ENCODE measurements at regions not wholly inside any gene's neighbourhood (a gene's known extent, or its start where the extent isn't known, plus 50 kb on each side); places are given as distances from the start of the nearest gene placed in this dataset.

GRCh38 chr20:57835588-57836455, 126.0 kb upstream of the PMEPA1 start:
- no peak overlapping the region for H2AFZ ChIP-seq (ENCODE audit: low read length)
- no peaks in the 10 kb centered on the region for H3K79me2 ChIP-seq (ENCODE audit: insufficient read depth, low read length)
- no peak overlapping the region for H3K4me2 ChIP-seq (ENCODE audit: low read length)
- H3K27ac ChIP-seq (ENCODE audit: low read depth, low read length, poor library complexity, severe bottlenecking) = no peak overlapping the region
- no peak overlapping the region for H3K9ac ChIP-seq (ENCODE audit: low read length)
- no peaks in the 10 kb centered on the region for H3K4me1 ChIP-seq (ENCODE audit: insufficient read depth, low read length, severe bottlenecking)
- H3K27me3 ChIP-seq (ENCODE audit: insufficient read depth, low read length) = peaks cover 4% of the 10 kb centered on the region; the same call in 1 of the 2 replicates
- no peak overlapping the region for H3K4me3 ChIP-seq (ENCODE audit: low read depth, low read length, poor library complexity, severe bottlenecking)
- no peaks in the 10 kb centered on the region for H3K36me3 ChIP-seq (ENCODE audit: insufficient read depth, low read length)
- TF ChIP-seq CTCF (IDR thresholded peaks at IDR 0.05; ENCODE audit: low read length) (no peak), EZH2 (IDR thresholded peaks at IDR 0.05; ENCODE audit: borderline replicate concordance, low read length) (no peak)
- no peaks in the 10 kb centered on the region for H4K20me1 ChIP-seq (ENCODE audit: insufficient read depth, low read length)
- no peaks in the 10 kb centered on the region for H3K9me3 ChIP-seq (ENCODE audit: low read length)
- H3K9me2 ChIP-seq (ENCODE audit: low read depth, low read length) = no peaks in the 10 kb centered on the region
- H3F3A ChIP-seq (ENCODE audit: insufficient read depth, low read length) = no peaks in the 10 kb centered on the region

GRCh38 chr20:57835074-57835452, 125.2 kb upstream of the PMEPA1 start:
- no peak overlapping the region for H3K4me2 ChIP-seq (ENCODE audit: low read length)

GRCh38 chr20:57834306-57835073, 124.7 kb upstream of the PMEPA1 start:
- no peak overlapping the region for H3K4me2 ChIP-seq (ENCODE audit: low read length)
- no peak overlapping the region for H2AFZ ChIP-seq (ENCODE audit: low read length)
- H4K20me1 ChIP-seq (ENCODE audit: insufficient read depth, low read length) = no peaks in the 10 kb centered on the region
- H3F3A ChIP-seq (ENCODE audit: insufficient read depth, low read length) = no peaks in the 10 kb centered on the region
- H3K9me2 ChIP-seq (ENCODE audit: low read depth, low read length) = no peaks in the 10 kb centered on the region
- no peaks in the 10 kb centered on the region for H3K36me3 ChIP-seq (ENCODE audit: insufficient read depth, low read length)
- TF ChIP-seq CTCF (IDR thresholded peaks at IDR 0.05; ENCODE audit: low read length) (no peak), EZH2 (IDR thresholded peaks at IDR 0.05; ENCODE audit: borderline replicate concordance, low read length) (no peak)
- no peak overlapping the region for H3K9ac ChIP-seq (ENCODE audit: low read length)
- H3K4me1 ChIP-seq (ENCODE audit: insufficient read depth, low read length, severe bottlenecking) = no peaks in the 10 kb centered on the region
- H3K79me2 ChIP-seq (ENCODE audit: insufficient read depth, low read length) = no peaks in the 10 kb centered on the region
- H3K27ac ChIP-seq (ENCODE audit: low read depth, low read length, poor library complexity, severe bottlenecking) = no peak overlapping the region
- no peaks in the 10 kb centered on the region for H3K9me3 ChIP-seq (ENCODE audit: low read length)
- H3K4me3 ChIP-seq (ENCODE audit: low read depth, low read length, poor library complexity, severe bottlenecking) = no peak overlapping the region
- peaks cover 4% of the 10 kb centered on the region; the same call in 1 of the 2 replicates for H3K27me3 ChIP-seq (ENCODE audit: insufficient read depth, low read length)

More at GRCh38 chr20:57835074-57835452, 125.2 kb upstream of the PMEPA1 start:
- no peaks in the 10 kb centered on the region for H3K79me2 ChIP-seq (ENCODE audit: insufficient read depth, low read length)
- H3K36me3 ChIP-seq (ENCODE audit: insufficient read depth, low read length) = no peaks in the 10 kb centered on the region
- no peak overlapping the region for H3K9ac ChIP-seq (ENCODE audit: low read length)
- H3K4me3 ChIP-seq (ENCODE audit: low read depth, low read length, poor library complexity, severe bottlenecking) = no peak overlapping the region
- no peaks in the 10 kb centered on the region for H4K20me1 ChIP-seq (ENCODE audit: insufficient read depth, low read length)
- no peaks in the 10 kb centered on the region for H3K9me3 ChIP-seq (ENCODE audit: low read length)
- H3K4me1 ChIP-seq (ENCODE audit: insufficient read depth, low read length, severe bottlenecking) = no peaks in the 10 kb centered on the region
- no peak for TF ChIP-seq EZH2 (IDR thresholded peaks at IDR 0.05; ENCODE audit: borderline replicate concordance, low read length)
- no peak for TF ChIP-seq CTCF (IDR thresholded peaks at IDR 0.05; ENCODE audit: low read length)
- no peaks in the 10 kb centered on the region for H3F3A ChIP-seq (ENCODE audit: insufficient read depth, low read length)
- H3K27ac ChIP-seq (ENCODE audit: low read depth, low read length, poor library complexity, severe bottlenecking) = no peak overlapping the region
- H2AFZ ChIP-seq (ENCODE audit: low read length) = no peak overlapping the region
- H3K9me2 ChIP-seq (ENCODE audit: low read depth, low read length) = no peaks in the 10 kb centered on the region
- peaks cover 4% of the 10 kb centered on the region; the same call in 1 of the 2 replicates for H3K27me3 ChIP-seq (ENCODE audit: insufficient read depth, low read length)

Measured in OCI-LY1 (cell line).